H1 (cell line): ENCODE measurements at regions not wholly inside any gene's neighbourhood (a gene's known extent, or its start where the extent isn't known, plus 50 kb on each side); places are given as distances from the start of the nearest gene placed in this dataset.

Experiments
- CTCF ChIA-PET: fragments of 300-600 bp; sonication (Branson Sonifier 250); formaldehyde crosslinking; loops from one replicate; lab custom pipeline; 2021; ENCODE audit not compliant: partially characterized antibody; lab: Charles Lee
- POLR2A ChIA-PET: fragments of 300-600 bp; sonication (Branson Sonifier 250); formaldehyde crosslinking; loops from one replicate; lab custom pipeline; 2021; ENCODE audit warnings: inconsistent platforms; ENCODE audit not compliant: partially characterized antibody; lab: Charles Lee
- DNase-seq, 2 experiments: peaks; one replicate each; pipeline versions ENCODE4 v3.0.0 to v3.0.0-alpha.2; 2010 to 2022; ENCODE audit warnings: low spot score in 2 of 2, low read depth in 1 of 2, mixed read lengths in 1 of 2
- FAIRE-seq: peaks from 2 replicates; lab custom pipeline; 2011; peaks lifted over from hg19 to GRCh38; lab: Jason Lieb, UNC
- H2AFZ ChIP-seq: 2 replicates; pipeline ENCODE4 v1.8.1; 2012; ENCODE audit warnings: low read length, inconsistent platforms
- H2AK5ac ChIP-seq: 2 replicates; pipeline ENCODE4 v1.6.1; 2013; ENCODE audit warnings: low read depth, low read length
- H2BK120ac ChIP-seq: replicated peaks from 2 replicates; pipeline ENCODE3; 2013; ENCODE audit warnings: low read depth, low read length, inconsistent platforms
- H2BK12ac ChIP-seq: 2 replicates; pipeline ENCODE4 v1.6.1; 2013; ENCODE audit warnings: low read depth, low read length
- H2BK15ac ChIP-seq: 2 replicates; pipeline ENCODE4 v1.6.1; 2013; ENCODE audit warnings: low read length
- H2BK20ac ChIP-seq: 2 replicates; pipeline ENCODE4 v1.6.1; 2013; ENCODE audit warnings: low read length
- H2BK5ac ChIP-seq: 2 replicates; pipeline ENCODE4 v1.6.1; 2013; ENCODE audit warnings: low read depth, low read length
- H3K14ac ChIP-seq: 2 replicates; pipeline ENCODE4 v1.6.1; 2013; ENCODE audit warnings: inconsistent platforms; ENCODE audit not compliant: insufficient read length
- H3K18ac ChIP-seq: 2 replicates; pipeline ENCODE4 v1.6.1; 2013; ENCODE audit warnings: low read length; ENCODE audit errors: extremely low read depth
- H3K23ac ChIP-seq: 2 replicates; pipeline ENCODE4 v1.6.1; 2013; ENCODE audit warnings: inconsistent platforms; ENCODE audit not compliant: insufficient read length
- H3K23me2 ChIP-seq: 2 replicates; pipeline ENCODE4 v1.6.1; 2013; ENCODE audit warnings: low read depth, low read length
- H3K27ac ChIP-seq: 2 replicates; pipeline ENCODE4 v1.6.1; 2011; ENCODE audit warnings: low read depth, low read length, inconsistent platforms
- H3K27me3 ChIP-seq, 4 experiments: replicated peaks in 1 of 4; 1 replicate in 1 of 4; 2 replicates in 3 of 4; pipeline versions ENCODE4 v1.6.1 to v1.8.1; 2011 to 2013; ENCODE audit warnings: low read length in 3 of 4, mild to moderate bottlenecking in 3 of 4, inconsistent platforms in 2 of 4, mixed read lengths in 2 of 4, moderate library complexity in 1 of 4; ENCODE audit not compliant: control insufficient read depth in 3 of 4, insufficient read depth in 3 of 4; ENCODE audit errors: extremely low read depth in 1 of 4
- H3K36me3 ChIP-seq, 4 experiments: 2 replicates each; pipeline versions ENCODE4 v1.6.1 to v1.8.1; 2011 to 2013; ENCODE audit warnings: mild to moderate bottlenecking in 4 of 4, low read length in 3 of 4, moderate library complexity in 2 of 4, control low read depth in 1 of 4, inconsistent platforms in 1 of 4; ENCODE audit not compliant: insufficient read depth in 4 of 4, control insufficient read depth in 2 of 4
- H3K4ac ChIP-seq: replicated peaks from 2 replicates; pipeline ENCODE3; 2013; ENCODE audit warnings: low read length, low read depth, mixed read lengths, inconsistent platforms; ENCODE audit not compliant: insufficient read length
- H3K4me1 ChIP-seq, 4 experiments: replicated peaks in 1 of 4; 1 replicate in 1 of 4; 2 replicates in 3 of 4; pipeline versions ENCODE4 v1.6.1 to v1.8.1; 2011 to 2013; ENCODE audit warnings: low read length in 3 of 4, inconsistent platforms in 2 of 4, mixed read lengths in 1 of 4; ENCODE audit not compliant: insufficient read depth in 4 of 4, control insufficient read depth in 3 of 4
- H3K4me2 ChIP-seq, 2 experiments: 2 replicates each; pipeline versions ENCODE4 v1.6.1 to v1.8.1; 2011 to 2013; ENCODE audit warnings: low read depth in 2 of 2, low read length in 2 of 2, control low read depth in 1 of 2, inconsistent platforms in 1 of 2, mild to moderate bottlenecking in 1 of 2; ENCODE audit not compliant: insufficient read depth in 1 of 2
- H3K4me3 ChIP-seq, 4 experiments: fragments of 200-600, 300-600 bp in 1 of 4; sonication (generic), shearing (Covaris generic), sonication (Bioruptor Twin) in 1 of 4; 2 replicates each; pipeline versions ENCODE4 v1.5.1 to v1.8.1; 2011 to 2016; ENCODE audit warnings: low read length in 4 of 4, low read depth in 3 of 4, control low read depth in 2 of 4, inconsistent platforms in 2 of 4, mild to moderate bottlenecking in 2 of 4, mixed read lengths in 1 of 4, moderate library complexity in 1 of 4; ENCODE audit not compliant: insufficient read depth in 2 of 4; ENCODE audit errors: extremely low read depth in 1 of 4
- H3K56ac ChIP-seq: replicated peaks from 2 replicates; pipeline ENCODE3; 2013; ENCODE audit warnings: low read depth, mild to moderate bottlenecking, mixed read lengths, low read length, inconsistent platforms; ENCODE audit not compliant: insufficient read length
- H3K79me1 ChIP-seq: 2 replicates; pipeline ENCODE4 v1.6.1; 2013; ENCODE audit warnings: low read depth, low read length, control low read depth
- H3K79me2 ChIP-seq, 2 experiments: 2 replicates each; pipeline versions ENCODE4 v1.6.1 to v1.8.1; 2012 to 2013; ENCODE audit warnings: low read length in 2 of 2, mild to moderate bottlenecking in 2 of 2, inconsistent platforms in 1 of 2; ENCODE audit not compliant: insufficient read depth in 2 of 2, control insufficient read depth in 1 of 2
- H3K9ac ChIP-seq, 4 experiments: replicated peaks in 1 of 4; 1 replicate in 1 of 4; 2 replicates in 3 of 4; pipeline versions ENCODE4 v1.6.1 to v1.8.1; 2011 to 2013; ENCODE audit warnings: low read depth in 3 of 4, low read length in 3 of 4, control low read depth in 2 of 4, mild to moderate bottlenecking in 2 of 4, moderate library complexity in 2 of 4, inconsistent platforms in 1 of 4; ENCODE audit errors: extremely low read depth in 1 of 4
- H3K9me3 ChIP-seq, 2 experiments: 2 replicates each; pipeline versions ENCODE4 v1.6.1 to v1.8.1; 2012 to 2013; ENCODE audit warnings: mild to moderate bottlenecking in 2 of 2, moderate library complexity in 2 of 2, control low read depth in 1 of 2, inconsistent platforms in 1 of 2, low read depth in 1 of 2, low read length in 1 of 2, mixed read lengths in 1 of 2; ENCODE audit not compliant: insufficient read depth in 2 of 2
- H4K20me1 ChIP-seq, 2 experiments: replicated peaks in 1 of 2; 2 replicates each; pipeline versions ENCODE3 to v1.8.1; 2011 to 2013; ENCODE audit warnings: inconsistent platforms in 2 of 2, low read length in 2 of 2, mild to moderate bottlenecking in 1 of 2; ENCODE audit not compliant: insufficient read depth in 2 of 2, control insufficient read depth in 1 of 2
- H4K5ac ChIP-seq: 2 replicates; pipeline ENCODE4 v1.6.1; 2013; ENCODE audit warnings: low read length, low read depth, mixed read lengths, inconsistent platforms; ENCODE audit not compliant: insufficient read length
- H4K8ac ChIP-seq: 2 replicates; pipeline ENCODE4 v1.8.0; 2013; ENCODE audit warnings: mild to moderate bottlenecking, moderate library complexity, low read length, inconsistent platforms; ENCODE audit not compliant: insufficient read depth; ENCODE audit errors: extremely low read depth
- H4K91ac ChIP-seq: replicated peaks from 2 replicates; pipeline ENCODE3; 2013; ENCODE audit warnings: low read length, mixed read lengths, inconsistent platforms; ENCODE audit not compliant: insufficient read length
- CREB1 ChIP-seq: IDR thresholded peaks from 2 replicates; pipeline ENCODE4 v1.6.1; 2012; ENCODE audit warnings: inconsistent platforms
- SAP30 ChIP-seq: fragments of 300-600 bp; sonication (generic); IDR thresholded peaks from 2 replicates; pipeline ENCODE4 v1.7.1; 2012; ENCODE audit warnings: low read length, moderate library complexity, mild to moderate bottlenecking, inconsistent platforms; ENCODE audit not compliant: insufficient read depth, insufficient replicate concordance
- SIN3A ChIP-seq, 2 experiments: IDR thresholded peaks in 1 of 2; conservative IDR thresholded peaks in 1 of 2; 2 replicates each; pipeline ENCODE4 v1.6.1; 2011 to 2012; ENCODE audit warnings: low read length in 2 of 2, improper control_type of control experiment in 1 of 2, low read depth in 1 of 2, mild to moderate bottlenecking in 1 of 2
- SRF ChIP-seq: IDR thresholded peaks from 2 replicates; pipeline ENCODE4 v1.6.1; 2011; ENCODE audit warnings: mild to moderate bottlenecking, low read depth, low read length, moderate library complexity
- TBP ChIP-seq: IDR thresholded peaks from 2 replicates; pipeline ENCODE4 v1.6.1; 2011; ENCODE audit warnings: low read depth, low read length, improper control_type of control experiment
- WGBS, 2 experiments: shearing (Covaris generic) in 1 of 2; methylation state at CpG; one replicate each; pipeline versions ENCODE4 v1.1.6 to v1.1.7; 2013 to 2015; ENCODE audit warnings: low lambda C conversion rate in 2 of 2, mixed read lengths in 2 of 2, inconsistent platforms in 1 of 2, low coverage in 1 of 2, missing lambda C conversion rate in 1 of 2; ENCODE audit not compliant: insufficient replicate concordance in 2 of 2, insufficient coverage in 1 of 2, insufficient read length in 1 of 2; ENCODE audit errors: extremely low coverage in 1 of 2, missing lambda C conversion rate in 1 of 2; 5-methylcytosine and 5-hydroxymethylcytosine counted together

GRCh38 chr14:71620401-71620800 is 311.8 kb upstream of the RGS6 start:
- Histone ChIP-seq H2BK120ac (no peak overlapping the region), H4K8ac (no peak overlapping the region), H2AFZ (no peak overlapping the region), H2AK5ac (no peak overlapping the region), H3K9me3 (no peaks in the 10 kb centered on the region), H4K91ac (no peak overlapping the region), H3K4me3 (no peak overlapping the region), H3K4me1 (peaks cover 0 to 4% (median under 1%) of the 10 kb centered on the region in 4 experiments; a peak in 2 of 7 replicates), H3K79me1 (no peaks in the 10 kb centered on the region), H3K4ac (no peak overlapping the region), H3K18ac (no peak overlapping the region), H3K9ac (no peak overlapping the region), H3K27ac (no peak overlapping the region), H2BK12ac (no peak overlapping the region), H3K36me3 (peaks cover 0 to 3% (median 1%) of the 10 kb centered on the region in 4 experiments; a peak in 1 of 8 replicates), H3K56ac (no peak overlapping the region), H4K20me1 (peaks cover 0 to 2% of the 10 kb centered on the region in 2 experiments), H3K27me3 (no peaks in the 10 kb centered on the region), H3K79me2 (0 out of 4 replicates have a peak, but pooled peaks cover 0 to under 1% of the 10 kb centered on the region in 2 experiments), H3K23ac (no peak overlapping the region), H3K14ac (no peak overlapping the region), H3K4me2 (no peak overlapping the region), H3K23me2 (no peaks in the 10 kb centered on the region), H2BK20ac (no peak overlapping the region), H2BK15ac (no peak overlapping the region), H4K5ac (no peak overlapping the region), H2BK5ac (no peak overlapping the region)
- WGBS, 2 experiments = 92% methylated on average over 2 of the region's 2 CpGs; no CpG with 5 or more reads in 1 of the 2 experiments
- no peak for FAIRE-seq
- DNase-seq = no peak
- ChIA-PET CTCF (interaction anchor here (0.7 kb wide), 1 partner anchor 311 kb away, joined by 3 read pairs; no protein-coding TSS in a partner anchor), POLR2A (no interaction called here)
- TF ChIP-seq CREB1 = no peak
- no peak for TF ChIP-seq SIN3A (conservative IDR thresholded peaks at IDR 0.05 in 1 of 2, IDR thresholded peaks at IDR 0.05 in 1 of 2; ENCODE audit: low read depth in 1 of 2, low read length in 2 of 2)
- no peak for TF ChIP-seq TBP
- no peak for TF ChIP-seq SAP30
- TF ChIP-seq SRF = no peak
